Activated T-helper 17 cell treated with anti-CD3 and anti-CD28 coated beads, Interleukin-2, amount 50 U/mL, for 72 hours (primary cell): ENCODE measurements at regions not wholly inside any gene's neighbourhood (a gene's known extent, or its start where the extent isn't known, plus 50 kb on each side); places are given as distances from the start of the nearest gene placed in this dataset.
"Not testable (repeated sequence)": the region's sequence is repeated elsewhere in the genome, so short reads cannot be mapped to it uniquely, and the experiment has no call there.

Experiments used
- ATAC-seq: fragments of 150-1000 bp; cut with Tn5 transposase; replicated peaks from 2 replicates; pipeline ENCODE4 v1.10.0; 2021; ENCODE audit warnings: mild to moderate bottlenecking, moderate library complexity
- H3K27ac Mint-ChIP-seq: one replicate; pipeline ENCODE4 v1.8.0; 2022; ENCODE audit warnings: mixed read lengths
- H3K27me3 Mint-ChIP-seq: one replicate; pipeline ENCODE4 v1.8.0; 2022; ENCODE audit warnings: mixed read lengths
- H3K36me3 Mint-ChIP-seq: one replicate; pipeline ENCODE4 v1.8.0; 2022; ENCODE audit warnings: low read depth, mild to moderate bottlenecking, mixed read lengths
- H3K4me1 Mint-ChIP-seq: one replicate; pipeline ENCODE4 v1.8.0; 2022; ENCODE audit warnings: mixed read lengths
- H3K4me3 Mint-ChIP-seq: one replicate; pipeline ENCODE4 v1.8.0; 2022; ENCODE audit warnings: mild to moderate bottlenecking, mixed read lengths
- H3K9me3 Mint-ChIP-seq: one replicate; pipeline ENCODE4 v1.8.0; 2022; ENCODE audit warnings: mixed read lengths

DNA sequence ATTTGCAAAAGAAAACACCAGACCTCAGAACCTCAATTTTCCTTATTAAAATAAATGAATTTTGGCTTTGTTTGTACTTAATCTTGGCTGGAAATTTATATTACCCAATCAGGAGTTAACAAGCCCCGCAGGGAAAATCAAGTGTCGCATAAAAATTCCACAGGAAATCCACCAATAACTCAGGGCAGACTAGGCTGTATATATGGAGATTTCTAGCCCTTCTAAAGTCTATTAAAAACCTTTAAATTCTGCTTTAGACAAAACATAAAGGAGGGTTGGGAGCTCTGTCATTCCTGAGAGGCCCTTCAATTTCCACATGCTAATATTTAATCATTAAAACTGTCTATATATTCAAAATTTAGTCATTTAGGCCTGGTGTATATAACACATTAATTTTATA lies 434.7 kb downstream of the CDH11 start:
- H3K4me3 Mint-ChIP-seq: no peak overlapping the region
- no peaks in the 10 kb centered on the region for H3K27me3 Mint-ChIP-seq
- no peak for ATAC-seq
- peaks cover 31% of the 10 kb centered on the region for H3K9me3 Mint-ChIP-seq
- H3K36me3 Mint-ChIP-seq: no peaks in the 10 kb centered on the region
- H3K27ac Mint-ChIP-seq: no peak overlapping the region
- no peaks in the 10 kb centered on the region for H3K4me1 Mint-ChIP-seq

GRCh38 chr16:64679976-64680690 lies 441.7 kb downstream of the CDH11 start:
- H3K4me3 Mint-ChIP-seq: no peak overlapping the region
- H3K36me3 Mint-ChIP-seq: no peaks in the 10 kb centered on the region
- ATAC-seq: no peak
- H3K27me3 Mint-ChIP-seq: no peaks in the 10 kb centered on the region
- H3K4me1 Mint-ChIP-seq: no peaks in the 10 kb centered on the region
- H3K27ac Mint-ChIP-seq: no peak overlapping the region
- H3K9me3 Mint-ChIP-seq: peaks cover 41% of the 10 kb centered on the region

DNA sequence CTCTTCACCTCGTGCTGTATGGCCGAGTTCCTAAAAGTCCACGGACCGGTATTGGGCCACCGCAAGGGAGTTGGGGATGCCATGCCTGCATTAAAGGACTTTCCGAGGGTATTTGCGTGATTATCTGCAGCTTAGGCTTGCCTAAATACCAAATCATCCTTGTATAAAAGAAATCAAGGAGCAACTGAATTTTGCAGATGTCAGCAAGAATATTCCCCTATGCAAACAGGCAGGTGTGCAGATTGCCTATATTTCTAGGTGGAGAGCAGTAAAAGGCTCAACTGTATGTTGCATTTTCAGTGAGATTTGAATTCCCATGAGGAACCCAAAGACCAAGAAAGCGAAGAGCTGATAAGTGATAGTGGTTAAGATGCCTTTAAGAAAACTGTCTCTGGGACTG lies 452.3 kb downstream of the CDH11 start:
- ATAC-seq: no peak
- no peaks in the 10 kb centered on the region for H3K27me3 Mint-ChIP-seq
- H3K27ac Mint-ChIP-seq: no peak overlapping the region
- H3K9me3 Mint-ChIP-seq: peaks cover 19% of the 10 kb centered on the region
- no peaks in the 10 kb centered on the region for H3K36me3 Mint-ChIP-seq
- H3K4me3 Mint-ChIP-seq: no peak overlapping the region
- no peaks in the 10 kb centered on the region for H3K4me1 Mint-ChIP-seq

DNA sequence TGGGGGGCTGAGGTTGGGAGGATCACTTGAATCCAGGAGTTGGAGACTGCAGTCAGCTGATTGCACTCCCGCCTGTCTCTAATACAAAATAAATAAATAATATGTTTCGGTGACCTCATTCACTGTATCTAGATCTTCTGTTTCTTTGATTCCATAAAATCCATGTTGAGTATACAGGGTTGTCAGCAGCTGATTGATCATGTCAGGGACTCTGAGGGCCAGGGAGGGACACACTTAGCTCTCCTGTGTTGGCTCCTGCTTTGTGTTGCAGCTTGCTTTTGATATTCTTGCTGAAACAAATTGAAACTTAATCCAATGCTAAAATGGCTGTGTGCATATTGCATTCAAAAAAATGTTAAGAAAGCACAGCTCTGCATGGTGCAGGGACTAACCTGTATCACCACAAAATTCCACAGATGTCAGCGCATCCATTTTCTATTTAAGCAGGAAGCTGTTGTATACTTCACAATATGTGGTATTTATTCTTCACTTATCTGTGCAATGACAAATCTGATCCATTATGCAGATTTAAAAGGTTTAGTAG lies 454.5 kb downstream of the CDH11 start:
- H3K4me3 Mint-ChIP-seq: no peak overlapping the region
- H3K27me3 Mint-ChIP-seq: no peaks in the 10 kb centered on the region
- H3K4me1 Mint-ChIP-seq: no peaks in the 10 kb centered on the region
- H3K27ac Mint-ChIP-seq: no peak overlapping the region
- H3K9me3 Mint-ChIP-seq: peaks cover 10% of the 10 kb centered on the region
- H3K36me3 Mint-ChIP-seq: no peaks in the 10 kb centered on the region
- ATAC-seq: no peak

- H3K4me3 Mint-ChIP-seq, H3K27me3 Mint-ChIP-seq, ATAC-seq, H3K4me1 Mint-ChIP-seq, H3K27ac Mint-ChIP-seq, H3K36me3 Mint-ChIP-seq: not testable (repeated sequence)
- H3K9me3 Mint-ChIP-seq: peaks cover 14% of the 10 kb centered on the region
These were observed 459.6 kb downstream of the CDH11 start for GRCh38 chr16:64662312-64662711.

DNA sequence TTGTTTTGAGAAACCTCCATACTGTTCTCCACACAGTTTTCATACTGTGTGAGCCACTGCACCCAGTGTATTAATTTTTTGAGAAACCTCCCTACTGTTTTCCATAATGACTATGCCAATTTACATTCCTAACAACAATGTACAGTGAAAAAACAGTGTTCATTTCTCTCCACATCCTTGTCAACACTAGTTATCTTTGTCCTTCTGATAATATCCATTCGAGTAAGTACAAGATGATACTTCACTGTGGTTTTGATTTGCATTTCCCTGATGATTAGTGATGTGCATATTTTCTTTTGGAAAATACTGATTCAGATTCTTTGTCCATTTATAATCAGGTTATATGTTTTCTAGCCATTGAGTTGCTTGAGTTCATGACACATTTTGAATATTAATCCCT lies 462.0 kb downstream of the CDH11 start:
- Mint-ChIP-seq H3K27ac (no peak overlapping the region), H3K4me1 (no peaks in the 10 kb centered on the region), H3K36me3 (no peaks in the 10 kb centered on the region), H3K9me3 (peaks cover 14% of the 10 kb centered on the region), H3K27me3 (no peaks in the 10 kb centered on the region), H3K4me3 (no peak overlapping the region)
- no peak for ATAC-seq

DNA sequence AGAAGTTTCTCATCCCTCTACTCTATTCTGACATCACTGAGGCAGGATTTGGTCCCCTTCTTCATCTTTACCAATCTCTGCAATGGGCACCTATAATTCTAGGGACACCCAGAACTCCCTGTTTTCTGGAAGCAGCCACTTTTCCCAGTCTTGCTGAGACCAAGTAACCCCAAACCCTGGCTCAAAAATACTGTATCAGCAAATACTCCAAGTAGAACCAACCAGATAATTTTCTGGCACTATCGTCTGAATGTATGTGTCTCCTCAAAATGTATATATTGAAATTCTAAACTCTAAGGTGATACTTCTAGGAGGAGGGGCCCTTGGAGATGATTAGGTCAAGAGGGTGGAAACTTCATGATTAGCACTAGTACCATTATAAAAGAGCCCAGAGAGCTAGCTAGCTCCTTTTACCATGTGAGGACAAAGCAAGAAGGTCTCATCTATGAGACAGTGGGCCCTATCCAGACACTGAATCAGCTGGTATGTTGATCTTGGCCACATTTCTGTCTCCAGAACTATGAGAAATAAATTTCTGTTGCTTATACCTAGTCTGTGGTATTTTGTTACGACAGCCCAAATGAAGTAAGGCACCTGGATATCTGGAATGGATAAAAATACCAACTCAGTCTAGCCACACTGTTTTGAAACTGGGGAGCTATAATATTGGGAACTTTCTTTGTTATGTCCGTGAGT lies 464.4 kb downstream of the CDH11 start:
- Mint-ChIP-seq H3K9me3 (peaks cover 15% of the 10 kb centered on the region), H3K27ac (no peak overlapping the region), H3K4me1 (no peaks in the 10 kb centered on the region), H3K36me3 (no peaks in the 10 kb centered on the region), H3K27me3 (no peaks in the 10 kb centered on the region), H3K4me3 (no peak overlapping the region)
- ATAC-seq: no peak

DNA sequence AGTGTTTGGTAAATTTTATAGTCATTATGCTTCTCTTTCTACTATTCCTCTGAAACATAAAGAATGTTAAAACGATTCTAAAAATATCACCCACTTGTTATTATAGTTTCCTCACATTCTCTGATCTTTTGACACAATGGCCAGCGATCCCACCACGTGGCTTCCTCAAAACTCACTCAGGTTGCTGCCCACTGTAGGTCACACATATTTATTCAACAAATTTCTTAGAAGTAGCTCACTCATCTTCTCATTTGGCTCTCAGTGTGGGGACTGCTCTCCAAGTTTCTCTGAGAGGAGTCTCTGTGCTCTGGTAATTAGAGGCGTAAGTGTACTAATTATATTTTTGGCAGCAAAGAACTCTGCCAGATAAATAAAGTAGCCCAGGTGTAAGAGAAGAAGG lies 465.4 kb downstream of the CDH11 start:
- Mint-ChIP-seq H3K27me3 (no peaks in the 10 kb centered on the region), H3K36me3 (no peaks in the 10 kb centered on the region), H3K27ac (no peak overlapping the region), H3K4me3 (no peak overlapping the region), H3K9me3 (peaks cover 15% of the 10 kb centered on the region), H3K4me1 (no peaks in the 10 kb centered on the region)
- no peak for ATAC-seq

GRCh38 chr16:64654178-64654577 lies 467.7 kb downstream of the CDH11 start:
- no peak overlapping the region for H3K4me3 Mint-ChIP-seq
- ATAC-seq: no peak
- no peaks in the 10 kb centered on the region for H3K36me3 Mint-ChIP-seq
- H3K27ac Mint-ChIP-seq: no peak overlapping the region
- H3K4me1 Mint-ChIP-seq: no peaks in the 10 kb centered on the region
- H3K27me3 Mint-ChIP-seq: no peaks in the 10 kb centered on the region
- H3K9me3 Mint-ChIP-seq: peaks cover 24% of the 10 kb centered on the region

- no peak overlapping the region for H3K27ac Mint-ChIP-seq
- no peak overlapping the region for H3K4me3 Mint-ChIP-seq
- no peaks in the 10 kb centered on the region for H3K4me1 Mint-ChIP-seq
- no peaks in the 10 kb centered on the region for H3K36me3 Mint-ChIP-seq
- peaks cover 21% of the 10 kb centered on the region for H3K9me3 Mint-ChIP-seq
- H3K27me3 Mint-ChIP-seq: no peaks in the 10 kb centered on the region
- ATAC-seq: no peak
These were observed 473.6 kb downstream of the CDH11 start for GRCh38 chr16:64648282-64648681.

DNA sequence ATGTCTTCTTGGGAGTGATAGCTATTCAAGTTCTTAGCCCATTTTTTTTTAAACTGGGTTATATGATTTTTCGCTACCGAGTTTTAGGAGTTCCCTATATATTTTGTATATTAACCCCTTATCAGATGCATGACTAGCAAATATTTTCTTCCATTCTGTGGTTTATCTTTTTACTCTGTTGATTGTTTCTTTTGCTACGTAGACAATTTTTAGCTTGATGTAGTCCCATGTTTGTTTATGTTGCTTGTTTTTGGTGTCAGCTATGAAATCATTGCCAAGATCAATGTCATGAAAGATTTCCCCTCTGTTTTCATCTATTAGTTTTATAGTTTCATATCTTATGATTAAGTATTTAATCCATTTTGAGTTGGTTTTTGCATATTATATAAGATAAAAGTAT lies 480.5 kb downstream of the CDH11 start:
- Mint-ChIP-seq H3K4me3 (no peak overlapping the region), H3K4me1 (no peaks in the 10 kb centered on the region), H3K27me3 (no peaks in the 10 kb centered on the region), H3K27ac (no peak overlapping the region), H3K36me3 (no peaks in the 10 kb centered on the region), H3K9me3 (peaks cover 11% of the 10 kb centered on the region)
- ATAC-seq: no peak

- Mint-ChIP-seq H3K9me3 (peaks cover 11% of the 10 kb centered on the region), H3K36me3 (no peaks in the 10 kb centered on the region), H3K4me3 (no peak overlapping the region), H3K27ac (no peak overlapping the region), H3K4me1 (no peaks in the 10 kb centered on the region), H3K27me3 (no peaks in the 10 kb centered on the region)
- no peak for ATAC-seq
These were observed 483.1 kb downstream of the CDH11 start for GRCh38 chr16:64638766-64639165.

DNA sequence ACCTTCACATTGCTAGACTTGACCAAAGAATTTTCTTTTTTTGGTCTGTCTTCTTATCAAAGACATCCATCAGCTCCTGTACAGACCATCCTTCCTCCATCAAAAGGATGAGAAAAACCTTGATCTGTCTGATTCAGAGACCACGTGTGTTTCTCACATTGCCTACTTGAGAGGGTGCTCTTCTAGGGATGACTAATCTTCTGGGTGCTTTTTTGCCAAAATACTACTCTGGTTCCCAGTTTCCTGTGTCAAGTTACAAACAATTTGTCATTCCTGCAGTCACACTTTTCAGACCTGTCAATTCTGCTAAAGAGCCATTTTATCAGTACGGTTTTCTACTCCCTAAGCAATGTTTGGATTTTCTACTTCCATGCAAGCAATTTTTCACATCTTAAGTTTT lies 492.2 kb downstream of the CDH11 start:
- H3K27me3 Mint-ChIP-seq: no peaks in the 10 kb centered on the region
- H3K4me1 Mint-ChIP-seq: no peaks in the 10 kb centered on the region
- no peak overlapping the region for H3K4me3 Mint-ChIP-seq
- H3K36me3 Mint-ChIP-seq: no peaks in the 10 kb centered on the region
- ATAC-seq: no peak
- peaks cover 12% of the 10 kb centered on the region for H3K9me3 Mint-ChIP-seq
- H3K27ac Mint-ChIP-seq: no peak overlapping the region

DNA sequence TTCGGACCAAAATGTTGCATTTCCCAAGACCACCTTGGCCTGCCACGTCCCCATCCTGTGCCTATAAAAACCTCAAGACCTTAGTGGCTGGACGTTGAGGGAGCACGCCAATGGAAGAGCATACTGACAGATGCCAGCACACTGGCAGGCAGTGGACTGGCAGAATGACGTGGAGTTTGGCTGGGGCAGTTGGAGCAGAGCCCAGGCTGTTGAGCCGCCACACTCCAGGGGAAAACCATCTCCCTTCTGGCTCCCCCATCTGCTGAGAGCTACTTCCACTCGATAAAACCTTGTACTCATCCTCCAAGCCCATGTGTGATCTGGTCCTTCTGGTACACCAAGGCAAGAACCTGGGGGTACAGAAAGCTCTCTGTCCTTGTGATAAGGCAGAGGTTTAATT lies 494.1 kb downstream of the CDH11 start:
- H3K4me3 Mint-ChIP-seq: no peak overlapping the region
- ATAC-seq: no peak
- no peaks in the 10 kb centered on the region for H3K27me3 Mint-ChIP-seq
- no peaks in the 10 kb centered on the region for H3K4me1 Mint-ChIP-seq
- no peak overlapping the region for H3K27ac Mint-ChIP-seq
- no peaks in the 10 kb centered on the region for H3K36me3 Mint-ChIP-seq
- H3K9me3 Mint-ChIP-seq: peaks cover 12% of the 10 kb centered on the region

DNA sequence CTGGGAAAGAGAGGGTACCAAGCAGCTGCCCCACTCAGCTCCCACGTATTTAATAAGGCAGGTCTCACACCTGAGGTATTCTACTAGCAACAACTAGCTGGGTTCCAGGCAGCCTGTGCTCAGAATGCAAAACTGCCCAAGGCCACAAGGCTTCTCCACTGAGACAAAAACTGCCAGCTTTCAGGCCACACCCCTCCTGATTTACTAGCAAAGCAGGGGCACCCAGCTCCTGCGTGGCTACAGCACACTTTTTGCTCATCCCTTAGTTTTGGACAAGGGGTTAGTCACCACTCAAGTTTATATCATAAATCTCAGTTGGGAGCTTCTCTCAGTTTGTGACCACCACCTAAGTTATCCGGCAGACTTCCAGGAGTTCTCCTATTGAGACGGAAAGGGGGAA lies 494.6 kb downstream of the CDH11 start:
- H3K4me1 Mint-ChIP-seq: no peaks in the 10 kb centered on the region
- H3K27ac Mint-ChIP-seq: no peak overlapping the region
- H3K27me3 Mint-ChIP-seq: no peaks in the 10 kb centered on the region
- no peak overlapping the region for H3K4me3 Mint-ChIP-seq
- no peaks in the 10 kb centered on the region for H3K36me3 Mint-ChIP-seq
- no peak for ATAC-seq
- H3K9me3 Mint-ChIP-seq: peaks cover 15% of the 10 kb centered on the region
